Stimulated activated CD4-positive, alpha-beta T cell treated with anti-CD3 and anti-CD28 coated beads, Interleukin-1b, Interleukin-23, amount 100 ng/mL, for 48 hours (primary cell): ENCODE measurements at regions not wholly inside any gene's neighbourhood (a gene's known extent, or its start where the extent isn't known, plus 50 kb on each side); places are given as distances from the start of the nearest gene placed in this dataset.
"Not testable (repeated sequence)": the region's sequence is repeated elsewhere in the genome, so short reads cannot be mapped to it uniquely, and the experiment has no call there.

ENCODE experiments used
- DNase-seq: peaks from one replicate; pipeline ENCODE4 v3.0.0-alpha.2; 2020

DNA sequence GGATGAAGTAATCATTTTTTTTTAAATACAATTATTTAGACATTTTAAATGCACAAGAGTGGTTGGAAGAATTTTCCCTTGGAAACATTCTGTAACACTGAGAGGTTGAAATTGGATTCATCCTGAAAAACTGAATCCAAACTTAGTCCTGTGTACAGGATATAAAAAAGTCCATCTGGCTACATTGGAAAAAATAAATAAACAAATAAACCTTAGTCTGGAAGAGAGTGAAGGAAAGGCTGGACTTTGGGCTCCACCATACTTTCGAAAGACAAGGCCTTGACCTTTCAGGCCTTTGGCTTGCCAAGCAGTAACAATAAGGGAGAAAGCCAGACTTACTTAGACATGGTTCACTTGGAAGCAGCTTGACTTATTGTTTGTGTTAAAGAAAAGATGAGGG lies 664.3 kb downstream of the TENT5A start:
- DNase-seq: no peak

DNA sequence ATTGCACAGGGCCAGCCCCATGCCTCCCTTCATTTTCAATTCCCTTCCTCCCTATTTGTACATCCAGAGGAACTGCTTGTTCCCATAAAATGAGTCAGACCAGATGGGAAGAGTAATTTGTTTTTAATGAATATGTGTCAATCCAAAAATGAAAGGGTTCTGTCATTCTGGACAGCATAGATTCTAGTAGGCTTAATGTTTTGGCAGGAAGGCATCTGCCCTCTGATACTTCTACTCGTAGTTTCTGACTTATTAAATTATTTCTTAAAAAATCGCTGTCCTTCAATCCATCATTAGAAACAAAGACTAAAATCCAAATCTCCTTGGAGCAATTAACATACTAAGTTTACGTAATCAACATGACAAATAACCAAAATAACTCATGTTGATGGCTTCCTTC lies 665.5 kb downstream of the TENT5A start:
- no peak for DNase-seq

DNA sequence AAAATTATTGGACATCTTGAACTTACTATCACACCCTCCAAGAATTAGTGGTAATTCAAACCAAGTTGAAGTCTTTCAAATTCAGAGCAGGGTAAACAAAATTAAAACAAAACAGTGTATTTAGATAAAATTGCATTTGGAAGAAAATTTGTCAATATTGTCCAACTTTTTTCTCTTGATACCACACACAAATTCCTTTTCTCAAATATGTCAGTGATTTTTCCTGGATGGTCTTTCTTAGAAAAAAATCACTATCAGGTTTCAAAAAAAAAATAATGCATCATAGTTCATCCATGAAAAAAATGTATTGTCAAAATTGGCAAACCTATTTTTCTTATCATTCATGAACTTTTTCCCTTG lies 667.1 kb downstream of the TENT5A start:
- DNase-seq: no peak

DNA sequence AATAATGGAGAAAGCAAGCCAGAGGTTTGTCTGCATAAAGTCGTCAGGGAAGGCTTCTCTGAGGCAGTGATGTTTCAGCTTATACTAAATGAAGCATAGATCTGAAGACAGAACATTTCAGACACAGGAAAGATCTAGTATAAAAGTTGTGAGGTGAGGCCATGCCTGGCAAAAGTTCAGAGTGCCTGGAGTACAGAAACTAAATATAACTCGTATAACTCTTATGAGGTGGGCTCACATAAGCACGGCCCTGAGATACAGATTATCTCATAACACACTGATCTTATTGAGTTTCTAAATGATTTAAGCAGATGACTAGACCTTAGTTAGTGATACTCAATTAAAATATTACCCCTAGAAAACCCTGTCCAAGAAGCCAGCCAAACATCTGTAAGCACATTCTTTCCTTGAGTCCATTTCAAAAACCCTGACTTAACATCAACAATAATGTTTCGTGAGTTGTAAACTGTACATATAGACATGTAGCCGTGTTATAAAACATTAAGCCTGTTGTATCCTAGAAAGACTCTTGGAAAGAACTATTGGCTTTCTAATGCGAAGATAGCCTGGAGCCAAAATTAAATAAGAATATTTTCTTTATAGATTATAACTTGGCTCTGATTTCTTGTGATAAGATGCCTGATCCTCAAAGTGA lies 667.6 kb downstream of the TENT5A start:
- no peak for DNase-seq

DNA sequence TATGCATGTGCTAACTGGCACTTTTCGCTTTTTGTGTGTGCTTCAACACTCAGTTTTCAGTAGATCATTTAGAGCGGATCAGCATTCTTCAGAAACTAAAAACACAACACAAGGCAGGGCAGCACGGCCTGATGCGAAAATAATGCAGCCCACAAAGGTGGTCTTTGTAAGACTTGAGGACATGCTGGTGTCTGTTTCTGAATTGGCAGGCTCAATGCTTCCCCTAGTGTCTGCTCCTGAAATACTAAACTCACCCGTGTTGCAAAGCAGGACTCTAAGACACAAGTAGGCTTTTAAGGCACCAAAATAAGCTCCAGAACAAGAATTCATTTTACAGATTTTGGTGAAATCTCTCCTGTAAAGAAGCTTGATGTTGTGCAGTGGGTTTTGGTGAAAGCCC lies 676.5 kb downstream of the TENT5A start:
- DNase-seq: no peak

DNA sequence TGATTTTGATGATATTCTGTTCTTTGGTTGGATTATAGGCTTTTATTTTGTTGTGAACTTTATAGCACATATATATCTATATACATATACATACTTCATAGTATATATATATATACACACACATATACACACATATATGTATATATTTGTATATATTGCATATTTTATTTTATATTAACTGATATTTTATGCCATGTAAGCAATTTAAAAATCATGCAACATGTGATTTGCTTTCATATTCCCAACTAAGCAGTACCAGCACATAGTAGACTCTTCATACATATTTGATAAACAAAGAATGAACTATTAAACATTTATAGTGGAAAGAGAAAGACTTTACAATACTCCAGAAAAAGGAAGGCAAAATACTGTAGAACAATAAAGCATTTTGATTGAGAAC lies 679.2 kb downstream of the TENT5A start:
- no peak for DNase-seq

DNA sequence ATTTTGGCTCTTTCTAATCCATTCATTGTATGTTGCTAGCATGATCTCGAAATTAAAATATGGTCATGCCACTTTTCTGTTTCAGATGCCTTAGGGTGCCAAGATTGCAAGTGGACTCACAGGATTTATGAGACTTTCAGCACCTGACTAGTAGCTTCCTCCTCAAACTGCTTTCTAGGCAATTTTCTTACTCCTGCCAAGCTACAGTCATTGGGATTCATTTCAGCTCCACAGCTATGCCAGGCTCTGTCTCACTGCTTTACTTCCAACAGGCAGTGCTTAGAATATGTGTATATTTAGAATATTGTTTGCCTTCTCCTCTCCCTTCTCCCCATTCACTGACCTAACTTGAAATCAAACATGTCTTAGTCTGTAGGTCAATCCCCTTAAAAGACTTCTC lies 681.4 kb downstream of the TENT5A start:
- DNase-seq: no peak

DNA sequence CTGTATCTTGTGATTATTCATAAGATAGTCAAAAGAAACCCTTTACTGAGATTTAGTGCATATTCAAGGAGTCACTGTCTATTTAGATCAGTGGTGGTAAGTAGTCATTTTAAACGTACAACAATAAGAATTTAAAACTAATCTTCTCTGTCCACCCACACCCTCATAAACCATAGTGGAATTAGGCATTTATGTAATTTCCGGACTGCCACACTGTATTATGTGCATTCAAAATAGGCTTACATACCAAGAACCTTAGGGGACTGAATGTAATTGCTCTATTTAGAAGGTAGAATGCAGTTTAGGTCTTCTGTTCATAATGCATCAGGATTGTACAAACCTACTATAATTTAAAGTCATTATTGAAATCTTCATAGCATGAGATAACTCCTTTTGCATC lies 685.4 kb downstream of the TENT5A start:
- no peak for DNase-seq

DNA sequence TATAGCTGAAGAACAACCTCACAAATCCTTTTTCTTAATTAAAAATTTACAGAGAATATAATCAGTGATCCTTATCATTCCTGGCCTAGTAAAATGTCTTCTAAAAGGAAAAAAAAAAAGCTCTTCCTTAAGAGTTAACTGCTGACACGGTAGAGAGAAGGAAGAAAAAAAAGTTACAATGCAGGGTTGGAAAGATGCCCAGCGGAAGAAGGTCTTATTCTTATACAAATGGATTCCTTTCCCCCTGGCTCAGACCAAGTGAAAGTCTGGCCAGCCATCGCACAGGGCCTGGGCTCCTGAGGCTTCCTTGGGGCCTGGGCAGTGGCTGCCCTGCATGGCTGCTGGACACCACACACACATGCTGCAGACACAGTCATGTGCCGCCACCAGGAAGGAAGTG lies 688.6 kb downstream of the TENT5A start:
- DNase-seq: no peak

DNA sequence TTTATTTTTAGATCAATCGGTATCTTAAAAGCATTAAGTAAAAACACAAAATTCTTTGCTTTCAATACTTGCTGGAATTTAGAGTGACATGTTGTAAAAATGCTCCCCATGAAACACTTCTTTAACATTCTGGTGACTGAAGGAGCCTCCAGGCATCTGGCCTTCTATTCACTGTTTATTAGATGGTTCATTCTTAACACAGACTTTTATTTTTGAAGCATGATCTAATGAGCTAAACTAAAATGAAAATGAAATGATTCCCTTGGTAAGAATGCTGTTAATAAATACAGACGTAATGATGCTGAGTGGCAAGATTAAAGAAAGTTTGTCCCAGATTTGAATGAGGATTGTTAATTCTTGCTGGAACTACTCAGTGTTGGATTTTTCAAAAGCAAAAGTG lies 698.4 kb downstream of the TENT5A start:
- DNase-seq: no peak

DNA sequence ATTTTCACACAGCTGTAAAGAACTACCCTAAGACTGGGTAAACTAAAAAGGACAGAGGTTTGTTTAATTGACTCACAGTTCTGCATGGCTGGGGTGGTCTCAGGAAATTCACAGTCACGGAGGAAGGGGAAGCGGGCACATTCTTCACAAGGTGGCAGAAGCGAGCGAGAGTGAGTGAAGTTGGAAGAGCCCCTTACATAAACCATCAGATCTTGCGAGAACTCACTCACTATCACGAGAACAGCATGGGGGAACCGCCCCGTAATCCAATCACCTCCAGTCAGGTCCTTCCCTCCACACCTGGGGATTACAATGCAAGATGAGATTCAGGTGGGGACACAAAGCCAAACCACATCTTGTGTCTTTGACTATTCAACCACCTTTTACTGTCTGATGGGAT lies 700.5 kb downstream of the TENT5A start:
- no peak for DNase-seq

DNA sequence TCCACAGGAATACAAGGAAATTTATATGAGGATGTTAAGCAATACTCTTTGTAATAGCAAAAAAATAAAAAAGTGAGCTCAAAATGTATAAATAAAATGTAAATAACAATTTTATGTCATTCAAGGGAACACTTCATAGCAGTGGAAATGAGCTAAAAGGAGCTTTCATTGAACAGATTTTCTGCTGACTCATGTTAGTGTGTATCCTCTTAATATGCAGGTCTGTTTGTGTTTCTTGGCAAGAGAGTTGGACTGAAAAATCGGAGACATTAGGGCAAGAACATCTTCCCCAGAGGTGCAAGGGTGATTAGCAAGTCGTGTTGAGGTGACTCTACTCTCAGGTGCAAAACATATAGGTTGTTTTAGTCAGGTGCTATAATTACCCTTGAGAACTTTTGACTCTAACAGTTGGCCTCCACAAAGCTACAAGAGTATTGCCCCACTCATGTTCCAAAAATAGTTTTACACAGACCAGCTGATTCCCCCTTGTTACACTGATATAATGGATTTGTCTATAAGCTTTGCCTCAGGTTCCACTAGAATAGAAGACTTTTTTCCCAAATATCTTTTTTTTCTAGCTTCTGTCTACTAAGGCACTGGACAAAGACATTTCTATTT lies 702.9 kb downstream of the TENT5A start:
- DNase-seq: no peak

DNA sequence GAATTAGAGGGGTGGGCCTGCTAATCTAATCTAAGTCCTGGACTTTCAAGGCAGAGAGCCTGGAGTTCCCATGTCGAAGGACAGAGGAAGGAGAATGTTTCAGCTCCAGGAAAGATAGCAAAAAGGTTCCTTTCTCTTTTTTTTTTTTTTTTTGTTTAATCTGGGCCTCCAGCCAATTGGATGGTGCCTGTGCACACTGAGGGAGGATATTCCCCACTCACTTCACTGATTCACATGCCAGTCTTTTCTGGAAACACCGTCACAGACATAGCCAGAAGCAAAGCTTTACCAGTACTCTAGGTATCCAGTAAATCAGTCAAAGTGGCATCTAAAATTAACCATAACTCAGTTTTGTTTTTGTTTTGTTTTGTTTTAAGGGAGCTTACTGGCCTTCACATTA lies 721.1 kb downstream of the TENT5A start:
- no peak for DNase-seq

DNA sequence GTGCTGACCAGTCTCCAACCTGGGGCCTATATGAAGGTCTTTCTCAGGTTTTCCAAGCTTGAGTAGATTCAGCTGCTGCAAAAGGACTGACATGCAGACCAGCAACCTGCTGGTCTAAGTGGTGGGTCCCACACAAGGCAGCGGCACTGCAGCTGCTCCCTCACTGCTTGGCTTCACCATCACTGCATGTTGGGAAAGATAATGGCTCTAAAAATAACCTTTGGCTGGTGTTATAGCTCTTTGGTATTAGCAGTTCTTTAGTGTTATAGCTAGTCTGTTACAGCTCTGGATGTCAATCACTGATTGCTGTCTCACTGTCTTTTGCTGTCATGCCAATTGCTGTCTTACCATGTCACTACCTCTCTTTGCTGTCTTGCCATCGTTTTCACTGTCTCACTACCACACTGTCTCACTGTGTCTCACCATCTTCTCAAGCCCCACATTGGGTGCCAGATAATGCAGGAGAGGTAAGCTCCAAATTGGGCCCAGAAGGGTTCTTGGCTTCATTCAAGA lies 726.4 kb downstream of the TENT5A start:
- no peak for DNase-seq

DNA sequence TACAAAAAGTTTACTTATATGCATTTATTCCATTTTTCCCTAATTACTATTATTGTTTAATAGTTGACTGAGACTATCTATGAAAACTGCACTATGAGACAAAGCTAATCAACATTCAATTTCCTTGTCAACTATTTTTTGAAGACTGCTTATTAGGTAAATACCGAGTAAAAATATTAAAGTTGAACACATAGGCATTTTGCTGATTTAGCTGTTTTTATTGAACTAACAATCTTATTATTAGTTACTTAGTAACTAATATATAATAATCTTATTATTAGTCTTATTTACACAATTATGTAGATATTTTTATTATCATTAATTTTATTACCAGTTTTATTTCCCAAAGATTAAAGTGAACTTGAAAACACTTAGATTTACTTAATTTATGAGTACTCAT lies 728.8 kb downstream of the TENT5A start:
- DNase-seq: no peak

DNA sequence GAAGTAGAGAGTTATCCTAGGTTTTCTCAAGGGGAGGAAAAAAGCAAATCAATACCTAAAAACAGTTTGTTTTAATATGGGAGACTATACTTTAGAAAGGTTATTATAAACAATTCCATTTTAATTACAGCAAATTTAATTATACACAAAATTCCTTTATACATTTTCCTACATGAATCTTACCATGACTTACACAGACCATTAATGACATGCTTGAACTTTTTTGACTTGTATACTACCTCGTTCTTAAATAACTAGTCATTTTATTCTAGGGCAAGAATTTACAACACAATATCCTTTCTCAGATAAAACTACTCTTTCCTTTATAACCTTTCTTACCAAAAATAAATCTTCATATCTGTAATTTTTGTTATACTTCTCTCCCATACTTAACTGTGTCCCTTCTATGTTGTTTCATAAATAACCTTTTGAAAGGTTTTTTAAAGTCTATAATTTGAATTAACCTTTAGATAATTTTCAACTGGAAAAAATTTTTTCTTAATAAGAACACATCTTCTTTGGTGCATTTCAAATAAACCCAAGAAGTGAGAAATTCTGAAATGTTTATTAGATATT lies 729.4 kb downstream of the TENT5A start:
- DNase-seq: no peak

DNA sequence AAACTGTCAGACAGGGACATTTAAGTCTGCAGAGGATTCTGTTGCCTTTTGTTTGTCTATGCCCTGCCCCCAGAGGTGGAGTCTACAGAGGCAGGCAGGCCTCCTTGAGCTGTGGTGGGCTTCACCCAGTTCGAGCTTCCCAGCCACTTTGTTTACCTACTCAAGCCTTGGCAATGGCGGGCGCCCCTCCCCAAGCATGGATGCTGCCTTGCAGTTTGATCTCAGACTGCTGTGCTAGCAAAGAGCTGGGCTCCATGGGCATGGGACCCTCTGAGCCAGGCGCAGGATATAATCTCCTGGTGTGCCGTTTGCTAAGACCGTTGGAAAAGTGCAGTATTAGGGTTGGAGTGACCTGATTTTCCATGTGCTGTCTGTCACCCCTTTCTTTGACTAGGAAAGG lies 734.9 kb downstream of the TENT5A start:
- DNase-seq: not testable (repeated sequence)

DNA sequence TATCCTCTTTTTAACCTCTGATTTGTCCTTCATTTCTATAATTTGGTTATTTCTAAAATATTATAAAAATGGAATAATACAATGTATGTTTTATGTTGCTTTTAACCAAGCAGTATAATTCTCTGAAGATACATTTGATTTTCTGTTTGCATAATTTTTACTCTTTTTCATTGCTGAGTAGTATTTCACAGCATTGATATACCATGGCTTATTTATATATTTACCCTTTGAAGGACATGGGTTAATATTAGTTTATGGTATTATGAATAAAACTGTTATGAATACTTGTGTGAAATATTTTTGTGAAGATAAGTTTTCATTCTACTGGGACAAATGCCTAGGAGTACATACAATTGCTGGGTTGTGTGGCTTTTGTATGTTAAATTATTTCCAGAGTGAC lies 748.6 kb downstream of the TENT5A start:
- no peak for DNase-seq

DNA sequence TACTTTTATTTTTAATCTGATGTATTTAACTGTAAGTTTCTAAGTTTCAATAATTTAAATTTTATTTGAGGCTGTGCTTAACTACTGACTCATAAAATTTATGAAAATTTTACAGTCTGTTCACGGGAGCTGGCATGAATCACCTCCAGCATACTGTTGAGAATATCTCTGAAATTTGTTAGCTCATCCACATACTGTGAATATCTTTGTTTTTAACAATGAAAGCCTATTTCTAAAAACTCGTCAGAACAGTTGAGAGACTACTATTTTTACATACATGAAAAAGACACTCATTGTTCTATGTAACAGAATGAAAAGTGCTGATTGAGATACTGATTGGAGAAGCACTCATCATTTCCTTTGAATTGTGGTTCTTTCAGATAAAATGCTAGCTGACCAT lies 749.3 kb downstream of the TENT5A start:
- no peak for DNase-seq

DNA sequence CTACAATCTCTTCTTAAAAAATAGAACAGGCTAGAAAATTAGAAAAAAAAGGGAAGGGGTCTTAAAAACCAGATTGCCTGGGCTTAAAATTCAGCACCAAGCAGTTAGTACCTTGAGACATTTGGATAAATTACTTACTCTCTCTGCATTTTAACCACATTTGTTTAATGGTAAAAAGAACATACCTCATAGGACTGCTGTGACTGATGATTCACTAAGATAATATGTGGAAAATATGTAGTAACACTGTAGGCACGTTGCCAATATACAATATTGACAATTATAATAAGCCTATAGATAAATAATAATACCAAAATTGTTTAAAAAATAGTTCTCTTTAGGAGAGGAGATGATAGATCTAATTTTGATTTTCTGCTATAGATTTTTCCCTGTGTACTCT lies 750.4 kb downstream of the TENT5A start:
- DNase-seq: no peak

DNA sequence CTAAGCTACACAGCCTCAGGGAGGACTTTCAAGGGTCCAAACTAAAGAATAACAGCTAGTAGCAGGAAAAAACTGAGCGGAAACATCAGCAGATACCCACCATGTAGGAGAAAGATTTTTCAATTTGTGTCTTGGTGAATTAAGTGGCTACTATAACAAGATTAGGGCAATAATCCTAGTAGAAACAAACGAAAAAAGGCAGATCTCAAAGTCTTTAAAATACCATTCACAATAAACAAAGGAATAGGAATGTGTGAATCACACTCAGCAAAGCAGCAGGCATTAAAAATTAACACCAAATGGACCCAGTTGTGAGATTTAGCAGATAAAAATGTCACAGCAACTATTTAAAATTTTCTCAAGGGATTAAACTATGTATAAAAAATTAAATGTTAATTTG lies 761.2 kb downstream of the TENT5A start:
- no peak for DNase-seq

DNA sequence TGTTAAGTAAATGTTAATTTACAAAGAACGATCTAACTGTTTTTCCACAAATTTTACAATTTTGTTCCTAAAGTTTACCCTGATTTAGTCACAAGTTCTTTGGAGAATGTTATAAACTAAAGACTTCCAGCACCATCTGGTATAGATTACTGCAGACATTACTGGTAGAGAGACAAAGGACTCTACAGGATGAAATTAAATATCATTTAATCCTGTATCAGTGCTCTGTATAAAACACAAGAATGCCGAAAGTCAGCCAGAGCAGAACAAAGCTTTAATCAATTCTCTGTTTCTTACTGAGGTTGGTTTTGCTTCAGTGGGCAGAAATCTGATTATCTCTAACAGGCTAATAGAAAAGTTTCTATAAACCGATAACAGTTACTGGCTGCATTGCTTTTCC lies 763.6 kb downstream of the TENT5A start:
- DNase-seq: no peak

DNA sequence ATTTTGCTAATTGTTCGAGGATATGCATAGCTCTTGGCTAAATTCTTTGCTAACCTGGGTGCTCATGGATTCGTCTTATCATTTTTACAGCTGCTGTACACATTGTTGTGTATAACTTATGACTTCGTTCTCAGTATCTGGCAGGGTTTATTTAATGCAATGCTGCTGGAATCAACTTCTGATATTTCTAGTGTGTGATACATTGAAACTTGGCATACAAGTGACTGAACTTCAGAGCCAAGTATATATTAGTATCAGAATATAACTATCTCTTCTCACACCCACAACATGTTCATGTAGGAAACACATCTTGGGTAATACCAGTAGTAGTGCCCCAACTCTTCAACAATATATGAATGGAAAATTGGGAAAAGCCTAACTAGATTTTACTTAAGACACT lies 764.2 kb downstream of the TENT5A start:
- no peak for DNase-seq

DNA sequence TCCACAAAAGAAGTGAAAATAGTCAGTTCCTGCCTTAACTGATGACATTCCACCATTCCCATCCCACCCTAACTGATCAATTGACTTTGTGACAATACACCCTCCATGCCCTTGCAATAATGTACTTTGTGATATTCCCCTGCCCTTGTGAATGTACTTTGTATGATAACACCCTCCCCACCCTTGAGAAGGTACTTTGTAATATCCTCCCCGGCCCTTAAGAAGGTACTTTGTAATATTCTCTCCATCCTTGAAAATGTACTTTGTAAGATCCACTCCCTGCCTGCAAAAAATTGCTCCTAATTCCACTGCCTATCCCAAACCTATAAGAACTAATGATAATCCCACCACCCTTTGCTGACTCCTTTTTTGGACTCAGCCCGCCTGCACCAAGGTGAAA lies 771.3 kb downstream of the TENT5A start:
- not testable (repeated sequence) for DNase-seq

DNA sequence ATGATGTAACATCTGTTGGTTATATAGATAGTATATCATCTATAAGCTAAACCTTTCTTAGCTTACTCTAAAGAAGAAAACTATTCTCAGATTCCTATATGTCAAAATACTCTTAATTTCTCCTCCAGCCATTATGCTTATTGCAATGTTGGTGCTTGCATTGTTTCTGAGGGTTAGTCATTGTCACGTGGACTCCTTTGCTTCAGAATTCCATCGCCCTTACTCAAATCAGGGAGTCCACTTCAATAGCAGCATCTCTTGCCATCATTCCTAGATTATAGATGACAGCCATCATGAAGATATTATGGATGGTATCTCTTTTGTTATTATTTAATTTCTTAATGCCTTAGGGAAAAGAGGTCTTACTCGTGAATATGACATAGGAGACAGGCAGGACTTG lies 776.1 kb downstream of the TENT5A start:
- DNase-seq: no peak
